MG63 (cell line): ENCODE measurements at regions not wholly inside any gene's neighbourhood (a gene's known extent, or its start where the extent isn't known, plus 50 kb on each side); places are given as distances from the start of the nearest gene placed in this dataset.
"Not testable (repeated sequence)": the region's sequence is repeated elsewhere in the genome, so short reads cannot be mapped to it uniquely, and the experiment has no call there.

Experiments
- DNase-seq: peaks from one replicate; pipeline ENCODE4 v3.0.0-alpha.2; 2020
- H3K27me3 ChIP-seq: fragments of 250-450 bp; sonication (Bioruptor Pico); 2 replicates; pipeline ENCODE4 v1.5.1; 2020; ENCODE audit warnings: mild to moderate bottlenecking, moderate library complexity
- H3K36me3 ChIP-seq: fragments of 250-450 bp; sonication (Bioruptor Pico); 2 replicates; pipeline ENCODE4 v1.5.1; 2020; ENCODE audit warnings: mild to moderate bottlenecking, moderate library complexity
- H3K4me3 ChIP-seq: fragments of 250-450 bp; sonication (Bioruptor Pico); 2 replicates; pipeline ENCODE4 v1.5.1; 2020; ENCODE audit warnings: mild to moderate bottlenecking, moderate library complexity
- H3K9me3 ChIP-seq: fragments of 250-450 bp; sonication (Bioruptor Pico); 2 replicates; pipeline ENCODE4 v1.5.1; 2020; ENCODE audit warnings: mild to moderate bottlenecking, moderate library complexity

DNA sequence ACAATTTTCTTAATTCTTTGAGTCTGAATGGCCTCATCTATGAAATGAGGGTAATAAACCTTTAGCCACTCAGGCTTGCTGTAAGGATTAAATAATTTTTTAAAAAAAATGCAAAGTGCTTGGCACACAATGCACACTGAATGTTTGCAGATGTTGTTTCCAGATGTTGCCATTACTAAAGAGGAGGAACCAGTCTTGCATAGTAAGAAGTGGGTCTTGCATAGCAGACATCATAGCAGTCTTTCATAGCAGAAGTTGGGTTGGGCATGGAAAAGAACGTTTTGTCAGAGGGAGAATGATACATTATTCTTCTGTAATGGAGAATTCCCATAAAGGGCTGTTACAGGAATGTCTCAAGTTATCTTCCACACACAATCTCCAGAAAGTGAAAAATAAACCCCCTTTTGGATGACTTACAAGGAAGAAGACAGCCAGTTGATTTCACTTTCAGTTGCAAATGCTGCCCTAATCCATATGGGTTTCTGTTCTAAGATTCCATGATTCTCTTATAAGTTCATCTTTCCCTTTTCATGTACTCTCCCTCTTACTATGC lies 327.7 kb downstream of the SUCLG1 start:
- no peak overlapping the region for H3K4me3 ChIP-seq

GRCh38 chr2:84129018-84129417 lies 330.1 kb downstream of the SUCLG1 start:
- DNase-seq, result no peak
- Histone ChIP-seq H3K27me3 (no peaks in the 10 kb centered on the region), H3K36me3 (no peaks in the 10 kb centered on the region), H3K9me3 (no peaks in the 10 kb centered on the region), H3K4me3 (no peak overlapping the region)

More for the DNA sequence above, 327.7 kb downstream of the SUCLG1 start:
- DNase-seq, result no peak
- Histone ChIP-seq H3K9me3 (no peaks in the 10 kb centered on the region), H3K36me3 (no peaks in the 10 kb centered on the region), H3K27me3 (no peaks in the 10 kb centered on the region)

DNA sequence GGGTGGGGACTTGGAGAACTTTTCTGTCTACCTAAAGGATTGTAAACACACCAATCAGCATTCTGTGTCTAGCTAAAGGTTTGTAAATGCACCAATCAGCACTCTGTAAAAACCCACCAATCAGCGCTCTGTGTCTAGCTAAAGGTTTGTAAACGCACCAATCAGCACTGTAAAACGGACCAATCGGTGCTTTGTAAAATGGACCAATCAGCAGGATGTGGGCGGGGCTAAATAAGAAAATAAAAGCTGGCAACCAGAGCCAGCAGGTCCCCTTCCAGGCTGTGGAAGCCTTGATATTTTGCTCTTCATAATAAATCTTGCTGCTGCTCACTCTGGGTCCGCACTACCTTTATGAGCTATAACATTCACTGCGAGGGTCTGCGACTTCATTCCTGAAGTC lies 331.3 kb downstream of the SUCLG1 start:
- not testable (repeated sequence) for H3K36me3 ChIP-seq, H3K9me3 ChIP-seq, DNase-seq, H3K27me3 ChIP-seq, H3K4me3 ChIP-seq

DNA sequence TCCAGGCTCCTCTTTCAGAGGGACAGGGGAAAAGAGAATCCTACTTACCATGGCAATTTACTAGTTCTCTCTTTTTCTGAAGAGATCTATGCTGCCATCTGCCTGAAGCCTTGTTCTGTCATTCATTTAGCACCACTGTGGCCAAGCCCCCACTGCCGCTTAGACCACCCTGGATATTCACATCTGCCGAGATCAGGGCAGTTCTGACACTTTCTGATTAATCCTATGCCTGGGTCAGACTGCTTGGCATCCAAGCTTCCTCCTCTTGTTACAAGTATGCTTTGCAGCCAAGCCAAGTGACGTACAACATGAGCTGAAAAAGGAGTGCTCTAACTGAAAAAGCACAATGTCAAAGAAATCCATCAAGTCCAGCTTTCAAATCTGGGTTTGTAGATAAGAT lies 332.6 kb downstream of the SUCLG1 start:
- H3K9me3 ChIP-seq, result no peaks in the 10 kb centered on the region
- no peak overlapping the region for H3K4me3 ChIP-seq
- H3K36me3 ChIP-seq, result no peaks in the 10 kb centered on the region
- DNase-seq, result no peak
- no peaks in the 10 kb centered on the region for H3K27me3 ChIP-seq

GRCh38 chr2:84126084-84126483 lies 333.0 kb downstream of the SUCLG1 start:
- H3K27me3 ChIP-seq, result no peaks in the 10 kb centered on the region

DNA sequence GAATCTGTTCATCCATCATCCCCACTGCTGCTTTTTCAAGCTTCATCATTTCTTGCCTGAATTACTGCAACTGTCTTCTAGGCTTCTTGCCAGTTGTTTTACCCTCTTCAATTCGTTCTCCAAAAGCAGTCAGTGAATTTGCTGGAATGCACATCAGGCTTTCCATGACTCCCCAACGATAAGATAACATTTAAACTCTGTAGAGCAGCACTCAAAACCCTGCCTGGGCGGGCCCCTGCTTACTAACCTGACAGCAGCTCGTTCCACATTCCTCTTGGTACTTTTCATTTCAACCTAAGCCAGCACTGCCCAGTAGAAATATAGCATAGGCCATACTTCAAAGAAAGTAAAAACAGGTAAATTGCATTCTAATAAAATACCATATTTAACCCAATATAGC lies 342.9 kb downstream of the SUCLG1 start:
- Histone ChIP-seq H3K4me3 (no peak overlapping the region), H3K9me3 (no peaks in the 10 kb centered on the region), H3K27me3 (no peaks in the 10 kb centered on the region), H3K36me3 (no peaks in the 10 kb centered on the region)
- DNase-seq, result no peak

More at GRCh38 chr2:84126084-84126483, 333.0 kb downstream of the SUCLG1 start:
- H3K9me3 ChIP-seq, result no peaks in the 10 kb centered on the region
- DNase-seq, result no peak
- no peak overlapping the region for H3K4me3 ChIP-seq
- no peaks in the 10 kb centered on the region for H3K36me3 ChIP-seq

GRCh38 chr2:84115173-84115857 lies 343.8 kb downstream of the SUCLG1 start:
- Histone ChIP-seq H3K9me3 (no peaks in the 10 kb centered on the region), H3K36me3 (no peaks in the 10 kb centered on the region), H3K27me3 (no peaks in the 10 kb centered on the region), H3K4me3 (no peak overlapping the region)
- no peak for DNase-seq

DNA sequence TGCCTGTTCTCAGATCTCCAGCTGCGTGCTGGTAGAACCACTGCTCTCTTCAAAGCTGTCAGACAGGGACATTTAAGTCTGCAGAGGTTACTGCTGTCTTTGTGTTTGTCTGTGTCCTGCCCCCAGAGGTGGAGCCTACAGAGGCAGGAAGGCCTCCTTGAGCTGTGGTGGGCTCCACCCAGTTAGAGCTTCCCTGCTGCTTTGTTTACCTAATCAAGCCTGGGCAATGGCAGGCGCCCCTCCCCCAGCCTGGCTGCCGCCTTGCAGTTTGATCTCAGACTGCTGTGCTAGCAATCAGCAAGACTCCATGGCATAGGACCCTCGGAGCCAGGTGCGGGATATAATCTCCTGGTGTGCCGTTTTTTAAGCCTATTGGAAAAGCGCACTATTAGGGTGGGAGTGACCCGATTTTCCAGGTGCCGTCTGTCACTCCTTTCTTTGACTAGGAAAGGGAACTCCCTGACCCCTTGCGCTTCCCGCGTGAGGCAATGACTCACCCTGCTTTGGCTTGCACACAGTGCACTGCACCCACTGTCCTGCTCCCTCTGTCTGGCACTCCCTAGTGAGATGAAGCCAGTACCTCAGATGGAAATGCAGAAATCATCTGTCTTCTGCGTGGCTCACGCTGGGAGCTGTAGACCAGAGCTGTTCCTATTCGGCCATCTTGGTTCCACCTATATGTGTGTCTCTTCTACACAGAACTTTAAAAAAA lies 355.1 kb downstream of the SUCLG1 start:
- not testable (repeated sequence) for H3K4me3 ChIP-seq, DNase-seq, H3K9me3 ChIP-seq, H3K27me3 ChIP-seq, H3K36me3 ChIP-seq

GRCh38 chr2:84102274-84102673 lies 356.8 kb downstream of the SUCLG1 start:
- Histone ChIP-seq H3K36me3 (no peaks in the 10 kb centered on the region), H3K9me3 (no peaks in the 10 kb centered on the region)
- no peak for DNase-seq

GRCh38 chr2:84088656-84089055 lies 370.4 kb downstream of the SUCLG1 start:
- H3K36me3 ChIP-seq, result no peaks in the 10 kb centered on the region
- H3K4me3 ChIP-seq, result no peak overlapping the region
- no peaks in the 10 kb centered on the region for H3K27me3 ChIP-seq
- no peak for DNase-seq
- no peaks in the 10 kb centered on the region for H3K9me3 ChIP-seq

More at GRCh38 chr2:84102274-84102673, 356.8 kb downstream of the SUCLG1 start:
- Histone ChIP-seq H3K27me3 (no peaks in the 10 kb centered on the region), H3K4me3 (no peak overlapping the region)

GRCh38 chr2:84085562-84085961 lies 373.5 kb downstream of the SUCLG1 start:
- DNase-seq, result no peak
- Histone ChIP-seq H3K36me3 (no peaks in the 10 kb centered on the region), H3K27me3 (no peaks in the 10 kb centered on the region), H3K9me3 (no peaks in the 10 kb centered on the region), H3K4me3 (no peak overlapping the region)

- Histone ChIP-seq H3K4me3 (no peak overlapping the region), H3K27me3 (no peaks in the 10 kb centered on the region), H3K36me3 (no peaks in the 10 kb centered on the region), H3K9me3 (no peaks in the 10 kb centered on the region)
- DNase-seq, result no peak
These were observed 374.2 kb downstream of the SUCLG1 start for GRCh38 chr2:84084856-84085255.

GRCh38 chr2:84083984-84084383 lies 375.1 kb downstream of the SUCLG1 start:
- Histone ChIP-seq H3K9me3 (no peaks in the 10 kb centered on the region), H3K4me3 (no peak overlapping the region), H3K27me3 (no peaks in the 10 kb centered on the region), H3K36me3 (no peaks in the 10 kb centered on the region)
- DNase-seq, result no peak

DNA sequence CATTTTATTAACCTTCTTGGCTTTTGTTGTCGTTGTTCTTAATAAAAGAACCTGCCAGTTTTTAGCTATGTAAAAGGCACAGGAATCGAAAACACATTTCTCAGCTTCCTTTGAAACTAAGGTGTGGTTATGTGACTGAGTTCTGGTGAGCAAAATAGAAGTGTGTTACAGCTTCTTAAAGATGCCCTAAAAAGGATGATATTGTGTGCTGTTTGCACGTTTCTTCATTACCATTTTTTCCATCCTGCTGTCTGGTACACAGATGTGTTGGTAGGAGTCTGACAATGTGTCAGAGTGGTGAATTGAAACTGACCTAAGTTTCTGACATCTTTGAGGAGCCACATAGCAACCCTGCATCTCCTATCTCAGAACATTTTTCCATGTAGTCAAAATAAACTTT lies 380.6 kb downstream of the SUCLG1 start:
- no peaks in the 10 kb centered on the region for H3K36me3 ChIP-seq
- H3K9me3 ChIP-seq, result no peaks in the 10 kb centered on the region
- no peak overlapping the region for H3K4me3 ChIP-seq
- no peaks in the 10 kb centered on the region for H3K27me3 ChIP-seq
- no peak for DNase-seq

GRCh38 chr2:84077496-84077895 lies 381.6 kb downstream of the SUCLG1 start:
- H3K27me3 ChIP-seq, result no peaks in the 10 kb centered on the region
- H3K36me3 ChIP-seq, result no peaks in the 10 kb centered on the region
- H3K4me3 ChIP-seq, result no peak overlapping the region
- no peaks in the 10 kb centered on the region for H3K9me3 ChIP-seq
- no peak for DNase-seq

- no peak for DNase-seq
- Histone ChIP-seq H3K4me3 (no peak overlapping the region), H3K27me3 (no peaks in the 10 kb centered on the region), H3K36me3 (no peaks in the 10 kb centered on the region), H3K9me3 (no peaks in the 10 kb centered on the region)
These were observed 388.0 kb downstream of the SUCLG1 start for GRCh38 chr2:84071050-84071449.

DNA sequence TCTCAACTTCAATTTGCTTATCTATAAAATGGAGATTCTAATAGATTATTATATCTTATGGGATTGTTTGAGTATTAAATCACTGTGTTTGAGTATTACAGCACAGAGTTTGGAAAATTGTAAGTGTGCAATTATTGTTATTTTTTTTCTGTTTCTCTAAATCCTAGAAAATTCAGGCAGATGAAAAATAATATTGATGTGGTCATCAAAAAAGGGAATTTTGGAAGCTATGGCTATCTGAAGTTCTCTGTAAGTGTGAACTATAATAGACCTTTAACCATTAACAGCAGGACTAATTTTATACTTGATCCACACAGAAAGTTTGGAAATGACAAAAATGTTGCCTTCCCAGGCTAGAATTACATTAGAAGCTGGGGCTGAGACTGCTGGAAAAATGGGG lies 393.2 kb downstream of the SUCLG1 start:
- no peaks in the 10 kb centered on the region for H3K27me3 ChIP-seq
- no peaks in the 10 kb centered on the region for H3K36me3 ChIP-seq
- no peak overlapping the region for H3K4me3 ChIP-seq
- no peak for DNase-seq
- no peaks in the 10 kb centered on the region for H3K9me3 ChIP-seq
